Neuronal stem cell (in vitro differentiated cells): ENCODE measurements at regions not wholly inside any gene's neighbourhood (a gene's known extent, or its start where the extent isn't known, plus 50 kb on each side); places are given as distances from the start of the nearest gene placed in this dataset.

Experiments
- DNase-seq: peaks from one replicate; pipeline ENCODE4 v3.0.0-alpha.2; 2013; ENCODE audit warnings: low spot score
- H2AFZ ChIP-seq: one replicate; pipeline ENCODE4 v1.6.1; 2013; ENCODE audit warnings: mild to moderate bottlenecking, low read length, inconsistent platforms
- H2AK5ac ChIP-seq: 2 replicates; pipeline ENCODE4 v1.6.1; 2013; ENCODE audit warnings: low read depth, mild to moderate bottlenecking, inconsistent platforms, low read length, moderate library complexity, mixed read lengths
- H2BK120ac ChIP-seq: 2 replicates; pipeline ENCODE4 v1.6.1; 2013; ENCODE audit warnings: low read depth, mild to moderate bottlenecking, inconsistent platforms, low read length, moderate library complexity, mixed read lengths
- H2BK12ac ChIP-seq: one replicate; pipeline ENCODE4 v1.6.1; 2013; ENCODE audit warnings: low read length, inconsistent platforms
- H2BK15ac ChIP-seq: 2 replicates; pipeline ENCODE4 v1.6.1; 2013; ENCODE audit warnings: mild to moderate bottlenecking, low read length, inconsistent platforms, mixed read lengths
- H2BK5ac ChIP-seq: one replicate; pipeline ENCODE4 v1.6.1; 2013; ENCODE audit warnings: inconsistent platforms, mild to moderate bottlenecking, low read length, moderate library complexity
- H3K14ac ChIP-seq: one replicate; pipeline ENCODE4 v1.6.1; 2013; ENCODE audit warnings: low read length, inconsistent platforms
- H3K18ac ChIP-seq: 2 replicates; pipeline ENCODE4 v1.6.1; 2013; ENCODE audit warnings: low read length, inconsistent platforms
- H3K23ac ChIP-seq: 2 replicates; pipeline ENCODE4 v1.6.1; 2013; ENCODE audit warnings: low read depth, mild to moderate bottlenecking, mixed read lengths, low read length, inconsistent platforms; ENCODE audit not compliant: poor library complexity
- H3K27ac ChIP-seq: replicated peaks from 3 replicates; pipeline ENCODE4 v1.5.1; 2013; ENCODE audit warnings: low read length, inconsistent platforms
- H3K27me3 ChIP-seq, 3 experiments: 2 replicates each; pipeline ENCODE4 v1.6.1; 2013; ENCODE audit warnings: low read length in 3 of 3, mild to moderate bottlenecking in 2 of 3, inconsistent platforms in 1 of 3, low read depth in 1 of 3, mixed read lengths in 1 of 3, moderate library complexity in 1 of 3; ENCODE audit not compliant: control insufficient read depth in 3 of 3, insufficient read depth in 3 of 3
- H3K36me3 ChIP-seq, 2 donors: replicated peaks in 1 of 2; 2 replicates each; pipeline ENCODE4 v1.6.1; 2013; ENCODE audit warnings: low read length in 2 of 2; ENCODE audit not compliant: control insufficient read depth in 2 of 2, insufficient read depth in 2 of 2
- H3K4ac ChIP-seq: 2 replicates; pipeline ENCODE4 v1.6.1; 2013; ENCODE audit warnings: inconsistent platforms, mild to moderate bottlenecking, low read length, moderate library complexity
- H3K4me1 ChIP-seq, 2 donors: 1 replicate in 1 of 2; 2 replicates in 1 of 2; pipeline ENCODE4 v1.6.1; 2013; ENCODE audit warnings: low read length in 2 of 2, low read depth in 1 of 2; ENCODE audit not compliant: control insufficient read depth in 2 of 2, insufficient read depth in 1 of 2
- H3K4me2 ChIP-seq: one replicate; pipeline ENCODE4 v1.6.1; 2013; ENCODE audit warnings: mild to moderate bottlenecking, low read length, inconsistent platforms; ENCODE audit not compliant: insufficient read depth, poor library complexity, severe bottlenecking
- H3K4me3 ChIP-seq, 2 donors: 2 replicates each; pipeline ENCODE4 v1.5.1; 2013; ENCODE audit warnings: low read length in 2 of 2, mild to moderate bottlenecking in 2 of 2, inconsistent platforms in 1 of 2, moderate library complexity in 1 of 2
- H3K79me1 ChIP-seq: one replicate; pipeline ENCODE4 v1.6.1; 2013; ENCODE audit warnings: low read depth, mild to moderate bottlenecking, inconsistent platforms, low read length, moderate library complexity
- H3K9ac ChIP-seq: one replicate; pipeline ENCODE4 v1.6.1; 2013; ENCODE audit warnings: mild to moderate bottlenecking, low read depth, low read length, inconsistent platforms; ENCODE audit not compliant: poor library complexity
- H3K9me3 ChIP-seq, 2 donors: replicated peaks in 1 of 2; 2 replicates each; pipeline versions ENCODE3 to v1.6.1; 2013; ENCODE audit warnings: low read length in 2 of 2, mild to moderate bottlenecking in 2 of 2, inconsistent platforms in 1 of 2, low read depth in 1 of 2, mixed read lengths in 1 of 2, moderate library complexity in 1 of 2; ENCODE audit not compliant: control insufficient read depth in 2 of 2, insufficient read depth in 1 of 2
- H4K8ac ChIP-seq: one replicate; pipeline ENCODE4 v1.6.1; 2013; ENCODE audit warnings: low read depth, mild to moderate bottlenecking, inconsistent platforms, low read length, moderate library complexity
- H4K91ac ChIP-seq: one replicate; pipeline ENCODE4 v1.6.1; 2013; ENCODE audit warnings: low read length, low read depth, mild to moderate bottlenecking, inconsistent platforms; ENCODE audit not compliant: poor library complexity
- WGBS, 2 donors: extraction: QIAGEN DNeasy Blood & Tissue Kit; methylation state at CpG; one replicate each; pipeline ENCODE4 v1.1.7; 2013; ENCODE audit warnings: missing lambda C conversion rate in 2 of 2, mixed read lengths in 1 of 2; ENCODE audit not compliant: insufficient read length in 2 of 2, insufficient replicate concordance in 1 of 2; ENCODE audit errors: extremely low coverage in 2 of 2; 5-methylcytosine and 5-hydroxymethylcytosine counted together

DNA sequence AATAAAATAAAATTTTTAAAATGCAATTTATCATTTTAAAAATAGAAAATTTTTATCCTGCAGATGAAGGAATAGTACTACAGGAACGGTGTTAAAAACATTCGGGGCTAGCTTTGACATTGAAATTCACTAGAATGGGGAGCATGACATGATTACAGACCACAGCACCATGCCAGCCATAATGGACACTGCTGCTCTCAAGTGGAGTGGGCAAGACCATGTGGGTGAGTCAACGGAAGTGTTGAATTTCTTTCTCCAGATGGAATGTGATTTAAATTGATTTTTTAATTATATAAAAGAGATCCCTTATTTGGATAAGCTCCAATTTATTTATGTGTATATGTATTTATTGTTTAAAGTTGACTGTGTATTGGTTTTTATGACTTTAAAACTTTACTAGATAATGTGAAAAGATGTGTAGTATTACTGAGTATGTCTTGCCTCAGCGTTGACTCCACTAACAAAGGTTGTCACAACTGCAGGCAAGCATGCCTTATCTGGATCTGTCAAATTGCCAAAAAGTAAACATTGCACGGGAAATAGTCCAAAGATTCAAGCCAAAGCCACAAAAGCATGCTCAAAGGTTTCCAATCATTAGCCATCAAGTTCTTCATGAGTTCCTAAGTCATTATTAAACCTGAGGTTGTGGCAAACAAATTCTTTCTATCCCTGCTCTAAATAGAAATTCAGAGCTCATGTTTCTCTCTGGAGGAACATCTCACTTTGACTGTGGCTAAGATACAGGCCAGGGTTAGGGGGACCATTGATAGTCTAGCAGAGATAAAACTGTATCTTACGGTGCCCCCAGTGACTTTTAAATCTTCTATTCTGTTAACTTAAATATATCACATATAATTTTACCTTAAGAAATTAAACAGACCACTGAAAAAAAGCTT is 536.9 kb downstream of the TMX3 start:
- DNase-seq = no peak
- Histone ChIP-seq H3K27ac (no peak overlapping the region), H4K8ac (no peak overlapping the region), H3K14ac (no peak overlapping the region), H3K18ac (no peak overlapping the region), H3K27me3 (no peaks in the 10 kb centered on the region), H2BK5ac (no peak overlapping the region), H2AK5ac (no peak overlapping the region), H3K9me3 (no peaks in the 10 kb centered on the region), H2BK12ac (no peak overlapping the region), H2AFZ (no peak overlapping the region), H2BK15ac (no peak overlapping the region), H3K79me1 (no peaks in the 10 kb centered on the region), H3K36me3 (no peaks in the 10 kb centered on the region), H3K9ac (no peak overlapping the region), H3K4me3 (no peak overlapping the region), H3K4me2 (no peak overlapping the region), H2BK120ac (no peak overlapping the region), H4K91ac (no peak overlapping the region), H3K4me1 (no peaks in the 10 kb centered on the region), H3K23ac (no peak overlapping the region), H3K4ac (no peak overlapping the region)
- WGBS, 2 donors = no CpG with 5 or more reads among the region's 6 CpGs

DNA sequence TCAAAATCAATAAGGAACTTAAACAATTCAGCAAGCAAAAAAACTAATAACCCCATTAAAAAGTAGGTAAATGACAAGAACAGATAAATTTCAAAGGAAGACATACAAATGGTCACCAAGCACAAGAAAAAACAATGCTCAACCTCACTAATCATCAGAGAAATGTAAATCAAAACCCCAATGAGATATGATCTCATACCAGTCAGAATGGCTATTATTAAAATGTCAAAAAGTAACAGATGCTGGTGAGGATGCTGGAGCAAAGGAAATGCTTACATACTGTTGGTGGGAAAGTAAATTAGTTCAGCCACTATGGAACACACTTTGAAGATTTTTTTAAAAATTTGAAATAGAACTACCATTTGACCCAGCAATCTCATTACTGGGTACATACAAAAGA is 538.0 kb downstream of the TMX3 start:
- Histone ChIP-seq H3K36me3 (no peaks in the 10 kb centered on the region), H2BK15ac (no peak overlapping the region), H4K91ac (no peak overlapping the region), H3K18ac (no peak overlapping the region), H3K4me3 (no peak overlapping the region), H3K4ac (no peak overlapping the region), H2BK120ac (no peak overlapping the region), H3K27me3 (no peaks in the 10 kb centered on the region), H3K4me1 (no peaks in the 10 kb centered on the region), H3K14ac (no peak overlapping the region), H3K27ac (no peak overlapping the region), H2AFZ (no peak overlapping the region), H4K8ac (no peak overlapping the region), H3K79me1 (no peaks in the 10 kb centered on the region), H3K9me3 (no peaks in the 10 kb centered on the region), H3K23ac (no peak overlapping the region), H3K9ac (no peak overlapping the region), H3K4me2 (no peak overlapping the region), H2AK5ac (no peak overlapping the region), H2BK12ac (no peak overlapping the region), H2BK5ac (no peak overlapping the region)
- no peak for DNase-seq

DNA sequence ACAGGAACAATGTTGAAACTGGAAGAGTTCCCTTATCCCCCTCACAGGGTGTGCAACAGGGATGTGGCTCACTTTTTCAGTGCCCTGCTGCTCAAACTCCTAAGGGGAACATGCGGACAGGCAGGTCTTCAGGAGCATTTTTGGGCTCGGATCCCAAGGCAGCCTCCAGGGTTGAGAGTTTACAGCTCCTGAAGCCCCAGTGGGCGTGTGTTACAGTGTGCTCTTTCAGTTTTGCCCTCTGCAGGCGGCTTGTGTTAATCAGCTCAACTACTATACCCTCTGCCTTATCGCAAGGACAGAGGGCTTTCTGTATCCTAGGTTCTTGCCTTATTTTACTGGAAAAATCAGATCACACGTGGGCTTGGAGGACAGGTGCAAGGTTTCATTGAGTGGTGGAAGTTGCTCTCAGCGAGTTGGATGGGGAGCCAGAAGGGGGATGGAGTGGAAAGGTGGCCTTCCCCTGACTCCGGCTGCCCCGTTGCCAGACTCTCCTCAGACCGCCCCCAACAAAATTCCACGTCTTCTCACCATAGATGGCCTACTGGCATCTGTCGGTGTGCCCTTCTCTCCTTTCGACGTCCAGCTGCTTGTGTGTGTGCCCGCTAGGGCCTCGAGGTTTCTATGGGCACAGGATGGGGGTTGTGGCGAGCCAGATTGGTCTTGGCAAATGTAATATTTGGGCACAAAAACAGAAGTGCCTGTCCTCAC is 541.9 kb downstream of the TMX3 start:
- Histone ChIP-seq H3K4ac (no peak overlapping the region), H3K36me3 (no peaks in the 10 kb centered on the region), H2BK120ac (no peak overlapping the region), H4K8ac (no peak overlapping the region), H2AFZ (peak overlapping the region; percentile 65), H3K18ac (peak overlapping the region; percentile 28), H3K9me3 (no peaks in the 10 kb centered on the region), H3K4me2 (no peak overlapping the region), H3K23ac (no peak overlapping the region), H2AK5ac (no peak overlapping the region), H3K14ac (no peak overlapping the region), H2BK15ac (no peak overlapping the region), H3K4me3 (no peak overlapping the region), H3K79me1 (no peaks in the 10 kb centered on the region), H3K27ac (no peak overlapping the region), H3K9ac (no peak overlapping the region), H2BK5ac (no peak overlapping the region), H3K4me1 (no peaks in the 10 kb centered on the region), H3K27me3 (no peaks in the 10 kb centered on the region), H4K91ac (no peak overlapping the region), H2BK12ac (no peak overlapping the region)
- no CpG with 5 or more reads among the region's 17 CpGs for WGBS, 2 donors
- DNase-seq = no peak

DNA sequence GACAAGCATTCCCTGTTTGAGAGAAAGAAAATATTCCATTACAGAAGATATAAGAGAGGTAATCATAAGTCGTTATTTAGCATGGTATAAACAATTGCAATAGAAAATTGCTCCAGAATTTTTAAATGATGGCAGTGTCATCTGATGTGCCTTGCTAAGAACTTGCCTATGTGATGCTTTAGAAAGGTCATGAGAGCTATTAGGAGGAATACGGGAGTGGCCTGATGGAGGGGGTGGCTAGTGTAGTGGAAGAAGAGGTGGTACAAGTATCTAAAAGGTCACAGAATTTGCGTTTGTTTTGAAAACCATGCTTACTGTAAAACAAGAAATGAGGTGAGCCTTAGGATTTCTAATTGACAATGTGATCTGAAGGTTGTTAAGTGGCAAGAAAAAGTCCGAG is 550.0 kb downstream of the TMX3 start:
- Histone ChIP-seq H3K23ac (no peak overlapping the region), H3K27ac (no peak overlapping the region), H3K18ac (no peak overlapping the region), H3K4me1 (no peaks in the 10 kb centered on the region), H2AFZ (no peak overlapping the region), H3K36me3 (no peaks in the 10 kb centered on the region), H2BK120ac (no peak overlapping the region), H2BK5ac (no peak overlapping the region), H3K4me2 (no peak overlapping the region), H3K9ac (no peak overlapping the region), H3K4me3 (no peak overlapping the region), H3K27me3 (no peaks in the 10 kb centered on the region), H3K79me1 (no peaks in the 10 kb centered on the region), H2AK5ac (no peak overlapping the region), H3K9me3 (no peaks in the 10 kb centered on the region), H3K14ac (no peak overlapping the region), H2BK12ac (no peak overlapping the region), H2BK15ac (no peak overlapping the region), H4K8ac (no peak overlapping the region), H3K4ac (no peak overlapping the region), H4K91ac (no peak overlapping the region)
- no peak for DNase-seq
- no CpG with 5 or more reads among the region's 4 CpGs for WGBS, 2 donors
